GM12874 (cell line): ENCODE measurements at regions not wholly inside any gene's neighbourhood (a gene's known extent, or its start where the extent isn't known, plus 50 kb on each side); places are given as distances from the start of the nearest gene placed in this dataset.

Source experiments
- CTCF ChIP-seq: IDR thresholded peaks from 2 replicates; pipeline ENCODE4 v1.5.1; 2011; ENCODE audit warnings: low read depth, mild to moderate bottlenecking, control low read depth, low read length, moderate library complexity; ENCODE audit not compliant: insufficient read depth

- TF ChIP-seq CTCF, result no peak
These were observed 1997.6 kb upstream of the WWC1 start for GRCh38 chr5:166293892-166294291.

GRCh38 chr5:166302166-166302565 lies 1989.3 kb upstream of the WWC1 start:
- no peak for TF ChIP-seq CTCF

GRCh38 chr5:166317425-166317824 lies 1974.0 kb upstream of the WWC1 start:
- TF ChIP-seq CTCF, result no peak

GRCh38 chr5:166320920-166321480 lies 1970.4 kb upstream of the WWC1 start:
- TF ChIP-seq CTCF, result no peak

GRCh38 chr5:166324372-166324771 lies 1967.1 kb upstream of the WWC1 start:
- no peak for TF ChIP-seq CTCF

GRCh38 chr5:166329149-166329800 lies 1962.2 kb upstream of the WWC1 start:
- no peak for TF ChIP-seq CTCF

GRCh38 chr5:166330036-166330435 lies 1961.4 kb upstream of the WWC1 start:
- TF ChIP-seq CTCF, result no peak
